ENCODE measurements at regions not wholly inside any gene's neighbourhood (a gene's known extent, or its start where the extent isn't known, plus 50 kb on each side); places are given as distances from the start of the nearest gene placed in this dataset.

DNA sequence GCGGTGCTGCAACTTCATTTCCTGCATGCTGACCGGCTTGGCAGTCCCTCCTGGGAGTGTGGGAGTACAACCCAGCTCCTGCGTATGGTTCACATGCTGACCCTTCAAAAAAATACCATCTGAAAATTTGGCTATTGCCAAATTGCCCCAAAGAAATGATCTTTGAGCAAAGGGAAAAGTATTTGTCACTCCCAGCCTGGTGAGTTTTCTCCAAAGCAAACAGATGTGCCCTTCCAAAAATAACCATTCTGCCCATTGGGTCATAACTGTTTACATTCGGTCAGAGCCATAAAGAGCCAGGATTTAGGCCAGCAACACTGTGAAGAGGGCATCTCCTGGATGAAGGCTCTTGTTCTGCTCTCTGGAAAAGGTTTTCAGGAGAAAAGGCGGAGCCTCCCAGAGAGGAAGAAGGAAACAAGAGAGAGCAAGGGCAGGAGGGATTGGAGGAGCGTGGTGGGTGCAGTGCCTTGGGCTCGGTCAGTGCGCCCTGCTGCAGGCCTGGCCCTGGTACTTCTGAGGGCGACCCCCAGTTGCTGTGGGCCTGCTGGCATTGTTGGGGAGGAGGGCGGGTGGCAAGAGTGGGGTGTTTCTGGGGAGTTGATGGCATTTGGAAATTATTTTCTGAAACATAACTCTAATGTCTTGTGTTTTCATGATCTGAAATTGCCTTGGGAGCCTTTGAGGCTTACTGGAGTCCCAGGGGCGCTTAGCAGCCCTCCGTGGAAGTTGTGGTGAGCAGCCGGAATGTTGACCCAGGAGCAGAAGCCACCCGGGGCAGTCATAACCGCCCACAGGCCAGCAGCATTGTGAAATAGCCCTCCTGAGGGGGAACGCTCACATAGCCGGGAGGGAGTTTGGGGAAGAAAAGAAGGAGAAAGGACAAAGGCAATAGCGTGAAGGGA, 248.4 kb downstream of the MYLK4 start:
- Histone ChIP-seq H3K27ac (ENCODE audit: insufficient read depth in 1 of 2, low read depth in 1 of 2, low read length in 2 of 2, poor library complexity in 1 of 2, severe bottlenecking in 2 of 2) (no peak overlapping the region), H3K27me3 (replicated peaks in 2 of 5; ENCODE audit: control insufficient read depth in 4 of 5, insufficient read depth in 5 of 5, low read length in 4 of 5) (peaks cover 0 to 11% (median 4%) of the 10 kb centered on the region in 5 experiments), H3K36me3 (ENCODE audit: control insufficient read depth in 4 of 4, insufficient read depth in 4 of 4, low read length in 3 of 4) (no peaks in the 10 kb centered on the region), H3K9me3 (ENCODE audit: control extremely low read depth in 1 of 5, control insufficient read depth in 4 of 5, insufficient read depth in 2 of 5, low read depth in 1 of 5, low read length in 4 of 5) (no peaks in the 10 kb centered on the region), H3K4me1 (ENCODE audit: control extremely low read depth in 1 of 4, control insufficient read depth in 4 of 4, insufficient read depth in 4 of 4, low read length in 3 of 4) (peaks cover 0 to 10% (median 4%) of the 10 kb centered on the region in 4 experiments), H3K4me3 (ENCODE audit: control insufficient read depth in 1 of 7, extremely low read depth in 1 of 7, insufficient read depth in 4 of 7, low read depth in 2 of 7, low read length in 6 of 7) (no peak overlapping the region)
- DNase-seq: no peak
- WGBS (ENCODE audit: insufficient coverage): 87% methylated on average over 16 of the region's 18 CpGs
- ChIA-PET POLR2A (no interaction called here), CTCF (no interaction called here)

DNA sequence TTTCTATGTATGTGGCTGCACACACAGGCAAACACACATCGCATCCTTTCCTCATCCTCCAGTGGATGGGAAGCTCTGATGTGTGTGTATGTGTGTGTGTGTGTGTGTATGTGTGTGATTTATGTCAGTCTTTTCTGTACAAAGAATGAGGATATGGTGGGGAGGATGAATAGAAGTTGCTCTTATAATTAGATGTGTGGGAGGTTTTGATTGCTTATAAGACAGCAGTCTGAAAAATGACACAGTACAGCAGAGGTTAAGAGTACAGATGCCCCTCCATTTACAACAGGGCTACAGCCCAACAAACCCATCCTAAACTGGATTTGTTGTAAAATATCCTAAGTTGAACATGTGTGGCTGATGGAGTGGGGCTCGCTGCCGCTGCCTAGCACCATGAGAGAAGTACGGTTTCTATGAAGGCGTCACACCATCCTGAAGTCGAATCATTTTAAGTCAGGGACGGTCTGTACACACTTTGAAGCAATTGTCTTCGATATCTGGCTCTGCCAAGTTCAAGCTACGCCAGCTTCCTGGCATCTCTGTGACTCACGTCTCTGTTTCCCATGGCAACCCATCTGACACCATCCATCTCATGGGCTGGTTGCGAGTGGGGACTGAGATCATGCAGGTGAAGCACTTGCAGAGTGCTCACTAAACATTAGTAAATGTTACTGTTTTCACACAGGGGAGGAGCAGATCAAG, 252.6 kb downstream of the MYLK4 start:
- ChIA-PET POLR2A (no interaction called here), CTCF (no interaction called here)
- Histone ChIP-seq H3K9me3 (ENCODE audit: control extremely low read depth in 1 of 5, control insufficient read depth in 4 of 5, insufficient read depth in 2 of 5, low read depth in 1 of 5, low read length in 4 of 5) (no peaks in the 10 kb centered on the region), H3K27me3 (replicated peaks in 2 of 5; ENCODE audit: control insufficient read depth in 4 of 5, insufficient read depth in 5 of 5, low read length in 4 of 5) (peaks cover 0 to 8% (median 4%) of the 10 kb centered on the region in 5 experiments), H3K4me3 (ENCODE audit: control insufficient read depth in 1 of 7, extremely low read depth in 1 of 7, insufficient read depth in 4 of 7, low read depth in 2 of 7, low read length in 6 of 7) (no peak overlapping the region), H3K4me1 (ENCODE audit: control extremely low read depth in 1 of 4, control insufficient read depth in 4 of 4, insufficient read depth in 4 of 4, low read length in 3 of 4) (no peaks in the 10 kb centered on the region), H3K36me3 (ENCODE audit: control insufficient read depth in 4 of 4, insufficient read depth in 4 of 4, low read length in 3 of 4) (no peaks in the 10 kb centered on the region), H3K27ac (ENCODE audit: insufficient read depth in 1 of 2, low read depth in 1 of 2, low read length in 2 of 2, poor library complexity in 1 of 2, severe bottlenecking in 2 of 2) (no peak overlapping the region)
- WGBS (ENCODE audit: insufficient coverage): 93% methylated on average over 10 of the region's 11 CpGs
- DNase-seq: no peak

DNA sequence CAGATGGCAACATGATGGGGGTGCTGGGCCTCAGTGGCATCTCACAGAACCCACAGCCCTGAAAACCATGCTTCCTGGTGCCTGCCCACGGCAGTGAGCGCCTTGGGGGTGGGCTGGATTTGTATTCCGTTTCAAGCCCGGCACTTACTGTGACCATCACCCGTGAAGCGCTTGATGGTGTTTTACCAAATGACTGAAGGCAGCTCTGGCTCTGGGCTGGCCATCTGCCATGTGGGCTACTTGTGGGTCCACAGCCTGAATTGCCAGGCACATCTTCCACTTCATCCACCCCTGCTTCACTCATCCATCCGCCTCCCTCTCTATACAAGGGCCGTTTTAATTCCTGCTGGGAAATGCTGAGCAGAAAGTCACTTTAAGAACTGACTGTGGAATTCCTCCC, 250.9 kb upstream of the GMDS start:
- ChIA-PET POLR2A (no interaction called here), CTCF (no interaction called here)

DNA sequence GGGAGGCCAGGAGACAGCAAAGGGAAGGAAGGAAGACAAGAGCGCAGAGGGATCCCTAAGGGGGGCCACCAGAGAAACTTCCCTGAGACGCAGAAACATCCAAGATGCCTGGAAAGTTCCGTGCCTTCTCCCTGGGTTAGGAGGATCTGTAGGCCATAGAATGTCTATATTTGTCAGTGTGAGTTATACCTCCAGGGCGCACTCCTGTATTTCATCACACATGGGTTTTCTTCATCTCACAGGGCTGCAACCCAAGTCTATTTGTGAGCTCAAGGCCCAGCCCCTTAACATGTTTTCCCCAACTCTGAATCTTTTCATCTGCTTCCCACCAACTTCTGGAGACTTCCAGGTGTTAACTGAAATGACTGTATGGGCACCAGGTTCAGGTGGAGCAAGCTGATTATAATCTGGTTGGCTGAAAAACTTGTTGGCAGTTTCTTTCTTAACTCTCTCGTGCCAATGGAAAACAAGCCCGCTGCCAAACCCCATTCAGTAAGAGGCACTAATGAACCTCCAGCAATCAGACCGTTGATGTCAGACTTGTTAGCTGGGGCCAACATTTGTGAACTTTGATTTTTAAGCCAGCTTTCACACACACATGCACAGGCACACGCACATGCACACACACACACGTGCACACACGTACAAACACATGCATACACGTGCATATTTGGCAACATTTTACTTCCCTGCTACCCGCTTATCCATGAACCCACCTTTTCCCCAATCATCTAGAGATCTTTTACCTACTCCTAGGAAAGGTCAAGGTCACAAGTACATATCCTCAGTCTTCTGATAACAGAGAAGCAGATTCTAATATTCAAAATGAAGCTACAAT, 247.5 kb upstream of the GMDS start:
- ChIA-PET CTCF (no interaction called here), POLR2A (no interaction called here)
- Histone ChIP-seq H3K36me3 (ENCODE audit: control insufficient read depth in 4 of 4, insufficient read depth in 4 of 4, low read length in 3 of 4) (no peaks in the 10 kb centered on the region), H3K4me1 (ENCODE audit: control extremely low read depth in 1 of 4, control insufficient read depth in 4 of 4, insufficient read depth in 4 of 4, low read length in 3 of 4) (no peaks in the 10 kb centered on the region), H3K9me3 (ENCODE audit: control extremely low read depth in 1 of 5, control insufficient read depth in 4 of 5, insufficient read depth in 2 of 5, low read depth in 1 of 5, low read length in 4 of 5) (no peaks in the 10 kb centered on the region), H3K4me3 (ENCODE audit: control insufficient read depth in 1 of 7, extremely low read depth in 1 of 7, insufficient read depth in 4 of 7, low read depth in 2 of 7, low read length in 6 of 7) (no peak overlapping the region), H3K27ac (ENCODE audit: insufficient read depth in 1 of 2, low read depth in 1 of 2, low read length in 2 of 2, poor library complexity in 1 of 2, severe bottlenecking in 2 of 2) (no peak overlapping the region), H3K27me3 (replicated peaks in 2 of 5; ENCODE audit: control insufficient read depth in 4 of 5, insufficient read depth in 5 of 5, low read length in 4 of 5) (peaks cover 0 to 8% (median 0%) of the 10 kb centered on the region in 5 experiments)
- DNase-seq: no peak
- 96% methylated on average over 11 of the region's 12 CpGs for WGBS (ENCODE audit: insufficient coverage)

More for the DNA sequence above, 250.9 kb upstream of the GMDS start:
- H3K36me3 ChIP-seq (ENCODE audit: control insufficient read depth in 4 of 4, insufficient read depth in 4 of 4, low read length in 3 of 4): no peaks in the 10 kb centered on the region
- 100% methylated on average over 3 of the region's 8 CpGs for WGBS (ENCODE audit: insufficient coverage)
- no peak overlapping the region for H3K27ac ChIP-seq (ENCODE audit: insufficient read depth in 1 of 2, low read depth in 1 of 2, low read length in 2 of 2, poor library complexity in 1 of 2, severe bottlenecking in 2 of 2)
- peaks cover 0 to 8% (median 0%) of the 10 kb centered on the region in 5 experiments for H3K27me3 ChIP-seq (replicated peaks in 2 of 5; ENCODE audit: control insufficient read depth in 4 of 5, insufficient read depth in 5 of 5, low read length in 4 of 5)
- H3K4me3 ChIP-seq (ENCODE audit: control insufficient read depth in 1 of 7, extremely low read depth in 1 of 7, insufficient read depth in 4 of 7, low read depth in 2 of 7, low read length in 6 of 7): no peak overlapping the region
- H3K4me1 ChIP-seq (ENCODE audit: control extremely low read depth in 1 of 4, control insufficient read depth in 4 of 4, insufficient read depth in 4 of 4, low read length in 3 of 4): no peaks in the 10 kb centered on the region
- no peaks in the 10 kb centered on the region for H3K9me3 ChIP-seq (ENCODE audit: control extremely low read depth in 1 of 5, control insufficient read depth in 4 of 5, insufficient read depth in 2 of 5, low read depth in 1 of 5, low read length in 4 of 5)
- no peak for DNase-seq

DNA sequence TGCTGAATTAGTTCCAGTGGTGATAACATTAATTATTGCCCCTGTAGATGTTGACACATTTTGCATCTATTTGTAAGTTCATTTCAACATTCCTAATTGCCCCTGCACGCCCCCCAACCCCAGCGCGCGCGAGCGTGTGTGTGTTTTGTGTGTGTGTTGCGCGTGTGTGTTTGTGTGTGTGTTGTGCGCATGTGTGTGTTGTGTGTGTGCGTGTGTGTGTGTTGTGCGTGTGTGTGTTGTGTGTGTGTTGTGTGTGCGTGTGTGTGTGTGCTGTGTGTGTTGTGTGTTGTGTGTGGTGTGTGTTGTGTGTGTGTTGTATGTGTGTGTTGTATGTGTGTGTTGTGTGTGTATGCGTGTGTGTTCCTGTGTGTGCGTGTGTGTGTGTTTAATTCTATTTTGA, 245.7 kb upstream of the GMDS start:
- no peaks in the 10 kb centered on the region for H3K4me1 ChIP-seq (ENCODE audit: control extremely low read depth in 1 of 4, control insufficient read depth in 4 of 4, insufficient read depth in 4 of 4, low read length in 3 of 4)
- no peak overlapping the region for H3K27ac ChIP-seq (ENCODE audit: insufficient read depth in 1 of 2, low read depth in 1 of 2, low read length in 2 of 2, poor library complexity in 1 of 2, severe bottlenecking in 2 of 2)
- H3K36me3 ChIP-seq (ENCODE audit: control insufficient read depth in 4 of 4, insufficient read depth in 4 of 4, low read length in 3 of 4): no peaks in the 10 kb centered on the region
- WGBS (ENCODE audit: insufficient coverage): no CpG with 5 or more reads among the region's 14 CpGs
- peaks cover 0 to 5% (median 0%) of the 10 kb centered on the region in 5 experiments for H3K27me3 ChIP-seq (replicated peaks in 2 of 5; ENCODE audit: control insufficient read depth in 4 of 5, insufficient read depth in 5 of 5, low read length in 4 of 5)
- POLR2A ChIA-PET: no interaction called here
- H3K4me3 ChIP-seq (ENCODE audit: control insufficient read depth in 1 of 7, extremely low read depth in 1 of 7, insufficient read depth in 4 of 7, low read depth in 2 of 7, low read length in 6 of 7): no peak overlapping the region
- no peaks in the 10 kb centered on the region for H3K9me3 ChIP-seq (ENCODE audit: control extremely low read depth in 1 of 5, control insufficient read depth in 4 of 5, insufficient read depth in 2 of 5, low read depth in 1 of 5, low read length in 4 of 5)
- peak in 2 of 3 donors; percentile 9 to 21 for DNase-seq
- CTCF ChIA-PET: no interaction called here

- 97% methylated on average over 4 of the region's 6 CpGs for whole genome bisulfite sequencing (ENCODE audit: insufficient coverage)
- H3K27me3 ChIP-seq (replicated peaks in 2 of 5; ENCODE audit: control insufficient read depth in 4 of 5, insufficient read depth in 5 of 5, low read length in 4 of 5): no peaks in the 10 kb centered on the region
- no peaks in the 10 kb centered on the region for H3K36me3 ChIP-seq (ENCODE audit: control insufficient read depth in 4 of 4, insufficient read depth in 4 of 4, low read length in 3 of 4)
- DNase-seq: no peak
- peaks cover 0 to 2% (median 0%) of the 10 kb centered on the region in 5 experiments for H3K9me3 ChIP-seq (ENCODE audit: control extremely low read depth in 1 of 5, control insufficient read depth in 4 of 5, insufficient read depth in 2 of 5, low read depth in 1 of 5, low read length in 4 of 5)
- H3K4me1 ChIP-seq (ENCODE audit: control extremely low read depth in 1 of 4, control insufficient read depth in 4 of 4, insufficient read depth in 4 of 4, low read length in 3 of 4): no peaks in the 10 kb centered on the region
- H3K4me3 ChIP-seq (ENCODE audit: control insufficient read depth in 1 of 7, extremely low read depth in 1 of 7, insufficient read depth in 4 of 7, low read depth in 2 of 7, low read length in 6 of 7): no peak overlapping the region
- H3K27ac ChIP-seq (ENCODE audit: insufficient read depth in 1 of 2, low read depth in 1 of 2, low read length in 2 of 2, poor library complexity in 1 of 2, severe bottlenecking in 2 of 2): no peak overlapping the region
- CTCF ChIA-PET: no interaction called here
- POLR2A ChIA-PET: no interaction called here
Observed at GRCh38 chr6:2488578-2488977, 243.2 kb upstream of the GMDS start.
